Prostate gland (tissue), 2 donors: ENCODE measurements at regions not wholly inside any gene's neighbourhood (a gene's known extent, or its start where the extent isn't known, plus 50 kb on each side); places are given as distances from the start of the nearest gene placed in this dataset.

Experiments used
- POLR2AphosphoS5 ChIP-seq: sonication (generic); formaldehyde crosslinking; IDR thresholded peaks from one replicate; pipeline ENCODE4 v1.6.1; 2017; ENCODE audit warnings: antibody characterized with exemption
- TF ChIP-seq, protein P1 (sequence below), 4 experiments: fragments of 200-600 bp in 2 of 4; fragments of 450-650 bp in 2 of 4; sonication (generic) in 2 of 4; IDR thresholded peaks; 1 replicate in 3 of 4; 2 replicates in 1 of 4; pipeline ENCODE4 v1.5.1; 2016 to 2019; ENCODE audit warnings: antibody characterized with exemption in 4 of 4, mild to moderate bottlenecking in 2 of 4, moderate library complexity in 2 of 4

DNA sequence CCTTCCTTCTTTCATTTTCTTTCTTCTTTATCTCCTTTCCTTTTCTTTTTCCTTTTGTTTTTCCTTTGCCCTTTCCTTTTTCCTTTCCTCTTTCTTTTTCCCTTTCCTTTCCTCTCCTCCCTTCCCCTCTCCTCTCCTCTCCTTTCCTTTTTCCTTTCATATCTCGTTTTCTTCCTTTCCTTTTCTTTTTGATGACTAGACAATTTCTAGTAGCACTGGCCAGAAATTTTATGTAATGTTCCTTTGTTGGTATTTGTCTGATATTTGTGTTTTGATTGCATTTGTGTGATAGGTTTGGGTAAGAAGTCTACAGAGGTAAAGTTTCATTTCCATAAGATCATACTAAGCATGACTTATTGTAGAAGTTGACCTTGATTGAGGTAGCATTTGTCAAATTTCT, 1722.9 kb upstream of the IGFBP7 start:
- TF ChIP-seq, protein P1, sequence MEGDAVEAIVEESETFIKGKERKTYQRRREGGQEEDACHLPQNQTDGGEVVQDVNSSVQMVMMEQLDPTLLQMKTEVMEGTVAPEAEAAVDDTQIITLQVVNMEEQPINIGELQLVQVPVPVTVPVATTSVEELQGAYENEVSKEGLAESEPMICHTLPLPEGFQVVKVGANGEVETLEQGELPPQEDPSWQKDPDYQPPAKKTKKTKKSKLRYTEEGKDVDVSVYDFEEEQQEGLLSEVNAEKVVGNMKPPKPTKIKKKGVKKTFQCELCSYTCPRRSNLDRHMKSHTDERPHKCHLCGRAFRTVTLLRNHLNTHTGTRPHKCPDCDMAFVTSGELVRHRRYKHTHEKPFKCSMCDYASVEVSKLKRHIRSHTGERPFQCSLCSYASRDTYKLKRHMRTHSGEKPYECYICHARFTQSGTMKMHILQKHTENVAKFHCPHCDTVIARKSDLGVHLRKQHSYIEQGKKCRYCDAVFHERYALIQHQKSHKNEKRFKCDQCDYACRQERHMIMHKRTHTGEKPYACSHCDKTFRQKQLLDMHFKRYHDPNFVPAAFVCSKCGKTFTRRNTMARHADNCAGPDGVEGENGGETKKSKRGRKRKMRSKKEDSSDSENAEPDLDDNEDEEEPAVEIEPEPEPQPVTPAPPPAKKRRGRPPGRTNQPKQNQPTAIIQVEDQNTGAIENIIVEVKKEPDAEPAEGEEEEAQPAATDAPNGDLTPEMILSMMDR (IDR thresholded peaks at IDR 0.05): no peak
- TF ChIP-seq POLR2AphosphoS5: no peak
